COR-L47 (cell line): ENCODE measurements at regions not wholly inside any gene's neighbourhood (a gene's known extent, or its start where the extent isn't known, plus 50 kb on each side); places are given as distances from the start of the nearest gene placed in this dataset.
"Not testable (repeated sequence)": the region's sequence is repeated elsewhere in the genome, so short reads cannot be mapped to it uniquely, and the experiment has no call there.

ENCODE experiments used
- DNase-seq: peaks from one replicate; lab custom pipeline; 2025; lab: John Stamatoyannopoulos, UW

- no peak for DNase-seq
These were observed 114.6 kb downstream of the IER5 start for GRCh38 chr1:181202986-181203555.

- no peak for DNase-seq
These were observed 116.0 kb downstream of the IER5 start for GRCh38 chr1:181204530-181204929.

GRCh38 chr1:181205901-181206300 lies 117.4 kb downstream of the IER5 start:
- DNase-seq, result no peak

- no peak for DNase-seq
These were observed 118.0 kb downstream of the IER5 start for GRCh38 chr1:181206513-181206912.

GRCh38 chr1:181206979-181207790 lies 118.7 kb downstream of the IER5 start:
- DNase-seq, result no peak

- DNase-seq, result peak; percentile 46
These were observed 119.6 kb downstream of the IER5 start for GRCh38 chr1:181208083-181208482.

- DNase-seq, result peak; percentile 78
These were observed 120.5 kb downstream of the IER5 start for GRCh38 chr1:181208967-181209366.

- no peak for DNase-seq
These were observed 124.6 kb downstream of the IER5 start for GRCh38 chr1:181213056-181213455.

- no peak for DNase-seq
These were observed 128.1 kb downstream of the IER5 start for GRCh38 chr1:181216591-181216994.

- DNase-seq, result no peak
These were observed 131.4 kb downstream of the IER5 start for GRCh38 chr1:181219938-181220337.

GRCh38 chr1:181221078-181221477 lies 132.6 kb downstream of the IER5 start:
- DNase-seq, result no peak

- DNase-seq, result no peak
These were observed 134.5 kb downstream of the IER5 start for GRCh38 chr1:181222972-181223505.

- not testable (repeated sequence) for DNase-seq
These were observed 138.2 kb downstream of the IER5 start for GRCh38 chr1:181226728-181227127.

GRCh38 chr1:181239086-181239485 lies 150.6 kb downstream of the IER5 start:
- DNase-seq, result no peak

- DNase-seq, result not testable (repeated sequence)
These were observed 157.8 kb downstream of the IER5 start for GRCh38 chr1:181246320-181246719.

- peak; percentile 19 for DNase-seq
These were observed 159.9 kb downstream of the IER5 start for GRCh38 chr1:181248361-181248760.

GRCh38 chr1:181249186-181249585 lies 160.7 kb downstream of the IER5 start:
- DNase-seq, result no peak

GRCh38 chr1:181250038-181250437 lies 161.5 kb downstream of the IER5 start:
- no peak for DNase-seq

- peak; percentile 75 for DNase-seq
These were observed 162.7 kb downstream of the IER5 start for GRCh38 chr1:181251001-181251712.

- DNase-seq, result peak; percentile 46
These were observed 163.2 kb downstream of the IER5 start for GRCh38 chr1:181251713-181252075.

- not testable (repeated sequence) for DNase-seq
These were observed 165.1 kb downstream of the IER5 start for GRCh38 chr1:181253601-181254000.

GRCh38 chr1:181255270-181255929 lies 166.9 kb downstream of the IER5 start:
- no peak for DNase-seq
